Activated CD4-positive, alpha-beta T cell treated with anti-CD3 and anti-CD28 coated beads, Interleukin-2, amount 10 ng/mL, durations not matched to agents 24 days and 14 days (primary cell): ENCODE measurements at regions not wholly inside any gene's neighbourhood (a gene's known extent, or its start where the extent isn't known, plus 50 kb on each side); places are given as distances from the start of the nearest gene placed in this dataset.

Experiments used
- DNase-seq: peaks from one replicate; pipeline ENCODE4 v3.0.0; 2022
- H3K27ac Mint-ChIP-seq: one replicate; pipeline ENCODE4 v1.8.0; 2022; ENCODE audit warnings: mild to moderate bottlenecking, mixed read lengths
- H3K27me3 Mint-ChIP-seq: one replicate; pipeline ENCODE4 v1.8.0; 2022; ENCODE audit warnings: mixed read lengths
- H3K36me3 Mint-ChIP-seq: one replicate; pipeline ENCODE4 v1.8.0; 2022; ENCODE audit warnings: low read depth, mild to moderate bottlenecking, mixed read lengths
- H3K4me1 Mint-ChIP-seq: one replicate; pipeline ENCODE4 v1.8.0; 2021; ENCODE audit warnings: mixed read lengths
- H3K4me3 Mint-ChIP-seq: one replicate; pipeline ENCODE4 v1.8.0; 2022; ENCODE audit warnings: mild to moderate bottlenecking, moderate library complexity, mixed read lengths
- H3K9me3 Mint-ChIP-seq: one replicate; pipeline ENCODE4 v1.8.0; 2021; ENCODE audit warnings: mixed read lengths
- intact Hi-C: fragments of 100-400 bp; cut with micrococcal nuclease; formaldehyde crosslinking; loops from one replicate; pipeline ENCODE4 v1.15.1; 2023

DNA sequence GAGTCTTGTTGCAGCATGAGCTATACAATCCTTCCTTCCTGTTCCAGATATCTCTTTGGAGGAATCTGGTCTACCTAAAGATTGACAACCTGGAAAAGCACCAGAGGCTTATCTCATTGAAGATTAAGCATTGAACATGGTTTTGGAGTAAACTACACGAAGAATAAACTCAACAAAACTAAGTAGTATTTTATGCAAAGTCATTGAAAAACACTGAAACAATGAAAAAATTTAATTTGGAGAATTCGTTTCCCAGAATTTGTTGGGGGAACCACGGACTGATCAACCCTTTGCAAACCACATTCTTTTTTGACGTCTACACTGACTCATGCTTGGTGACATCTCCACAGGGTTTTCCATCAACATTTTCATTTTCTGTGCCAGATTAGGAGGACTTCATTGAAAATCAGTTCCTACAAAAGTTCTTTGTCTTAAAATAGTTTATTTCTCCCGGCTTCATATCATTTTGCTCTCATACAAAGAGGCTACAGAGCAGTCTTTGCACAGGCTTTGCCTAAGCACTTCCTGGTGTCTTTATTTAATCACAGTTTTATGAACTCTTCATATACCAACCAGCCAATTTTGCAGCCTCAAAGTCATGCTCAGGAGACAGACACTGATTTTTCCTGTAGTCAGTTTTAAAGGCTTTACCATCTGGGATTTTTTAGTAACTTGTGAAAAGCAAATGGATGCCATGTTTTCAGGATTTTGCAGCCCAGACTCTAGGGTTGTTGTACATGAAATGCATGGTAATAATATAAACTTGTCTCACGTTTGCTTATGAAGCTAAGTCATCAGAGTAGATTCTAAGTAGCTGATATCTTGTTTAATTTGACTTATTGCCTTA, 186.3 kb downstream of the C11orf91 start:
- DNase-seq = no peak
- Mint-ChIP-seq H3K4me3 (no peak overlapping the region), H3K36me3 (no peaks in the 10 kb centered on the region), H3K4me1 (peaks cover 2% of the 10 kb centered on the region), H3K9me3 (no peaks in the 10 kb centered on the region), H3K27me3 (peaks cover 3% of the 10 kb centered on the region), H3K27ac (no peak overlapping the region)
- intact Hi-C loops = no loop called here

DNA sequence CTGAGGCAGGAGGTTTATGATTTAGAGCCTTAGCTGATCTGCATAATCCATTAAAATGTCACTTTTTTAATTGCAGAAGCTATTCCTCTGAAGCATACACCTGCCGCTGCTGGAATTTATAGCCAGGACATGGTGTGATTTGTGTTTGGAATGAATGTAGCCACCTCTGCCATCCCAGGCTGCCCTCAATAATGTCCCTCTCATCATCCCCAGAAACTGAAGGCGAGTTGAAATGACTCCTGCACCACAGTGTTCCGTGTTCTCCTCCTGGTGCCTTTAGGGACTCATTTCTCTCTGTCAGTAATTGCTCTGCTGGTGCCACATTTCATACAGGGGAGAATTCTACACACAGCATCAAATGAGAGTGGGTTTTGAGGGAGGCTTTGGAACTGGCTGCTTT, 191.0 kb downstream of the C11orf91 start:
- Mint-ChIP-seq H3K27ac (no peak overlapping the region), H3K9me3 (no peaks in the 10 kb centered on the region), H3K36me3 (no peaks in the 10 kb centered on the region), H3K27me3 (no peaks in the 10 kb centered on the region), H3K4me1 (no peaks in the 10 kb centered on the region), H3K4me3 (no peak overlapping the region)
- intact Hi-C loops = no loop called here
- no peak for DNase-seq

DNA sequence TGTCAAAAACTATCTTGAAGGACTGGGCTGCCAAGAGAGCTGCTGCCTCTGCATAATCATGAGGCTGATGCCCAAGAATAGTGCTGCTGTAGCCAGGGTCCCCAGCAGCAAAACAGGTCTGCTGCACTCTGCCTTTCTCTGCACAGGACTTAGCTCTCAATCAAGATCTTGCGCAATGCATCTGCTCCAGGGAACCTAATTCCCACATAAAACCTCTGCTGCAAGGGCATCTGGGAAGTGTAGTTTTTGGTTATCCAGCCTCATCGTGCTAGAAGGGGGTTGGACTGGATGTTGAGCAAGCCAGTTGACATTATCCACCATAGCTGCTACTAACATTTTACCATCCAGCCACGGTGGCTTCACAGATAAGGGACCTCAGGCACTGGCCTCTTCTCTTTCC, 192.7 kb downstream of the C11orf91 start:
- Mint-ChIP-seq H3K4me1 (no peaks in the 10 kb centered on the region), H3K36me3 (no peaks in the 10 kb centered on the region), H3K27me3 (no peaks in the 10 kb centered on the region), H3K9me3 (no peaks in the 10 kb centered on the region), H3K27ac (no peak overlapping the region), H3K4me3 (no peak overlapping the region)
- DNase-seq = no peak
- intact Hi-C loops = no loop called here

DNA sequence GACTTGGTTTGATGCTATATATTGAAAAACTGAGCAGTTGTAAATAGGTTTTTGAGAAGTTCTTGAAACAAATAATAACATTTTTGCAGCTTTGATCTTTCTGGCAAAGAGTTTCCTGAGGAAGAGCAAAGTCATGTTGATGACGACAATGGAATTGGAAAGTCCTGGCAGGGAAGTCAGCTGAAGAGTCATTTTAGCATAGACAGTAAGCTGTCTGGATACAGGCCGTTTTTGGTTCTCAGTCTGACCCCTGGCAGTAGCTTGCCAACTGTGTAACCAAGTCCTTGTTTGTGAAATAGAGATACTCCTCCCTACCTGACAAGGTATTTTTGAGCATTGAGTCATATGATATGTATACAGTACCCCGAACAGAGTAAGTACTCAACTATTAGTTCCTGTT, 193.3 kb downstream of the C11orf91 start:
- H3K9me3 Mint-ChIP-seq = no peaks in the 10 kb centered on the region
- no peaks in the 10 kb centered on the region for H3K36me3 Mint-ChIP-seq
- intact Hi-C loops = no loop called here
- H3K4me3 Mint-ChIP-seq = no peak overlapping the region
- DNase-seq = no peak
- no peak overlapping the region for H3K27ac Mint-ChIP-seq
- no peaks in the 10 kb centered on the region for H3K4me1 Mint-ChIP-seq
- H3K27me3 Mint-ChIP-seq = no peaks in the 10 kb centered on the region

DNA sequence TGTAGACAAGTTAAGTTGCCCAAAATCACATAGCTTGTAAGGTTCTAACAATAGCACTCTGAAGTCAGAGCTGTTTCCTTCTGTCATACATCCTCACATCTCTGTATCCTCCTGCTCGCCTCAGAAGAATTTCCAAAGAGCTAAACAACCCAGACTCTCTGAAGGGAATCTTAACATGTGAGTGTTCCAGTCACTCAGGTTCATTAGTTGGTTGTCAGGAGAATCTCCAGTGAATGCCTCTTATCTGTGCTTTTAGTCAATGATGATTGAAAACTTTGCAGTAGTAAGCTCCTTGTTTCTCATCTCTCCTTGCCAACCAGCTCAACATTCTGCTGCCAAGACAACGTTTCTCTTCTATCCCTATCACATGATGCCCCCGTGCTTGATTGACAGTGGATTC, 195.5 kb downstream of the C11orf91 start:
- intact Hi-C loops = no loop called here
- Mint-ChIP-seq H3K27me3 (no peaks in the 10 kb centered on the region), H3K27ac (no peak overlapping the region), H3K4me3 (no peak overlapping the region), H3K9me3 (no peaks in the 10 kb centered on the region), H3K4me1 (no peaks in the 10 kb centered on the region), H3K36me3 (no peaks in the 10 kb centered on the region)
- no peak for DNase-seq

DNA sequence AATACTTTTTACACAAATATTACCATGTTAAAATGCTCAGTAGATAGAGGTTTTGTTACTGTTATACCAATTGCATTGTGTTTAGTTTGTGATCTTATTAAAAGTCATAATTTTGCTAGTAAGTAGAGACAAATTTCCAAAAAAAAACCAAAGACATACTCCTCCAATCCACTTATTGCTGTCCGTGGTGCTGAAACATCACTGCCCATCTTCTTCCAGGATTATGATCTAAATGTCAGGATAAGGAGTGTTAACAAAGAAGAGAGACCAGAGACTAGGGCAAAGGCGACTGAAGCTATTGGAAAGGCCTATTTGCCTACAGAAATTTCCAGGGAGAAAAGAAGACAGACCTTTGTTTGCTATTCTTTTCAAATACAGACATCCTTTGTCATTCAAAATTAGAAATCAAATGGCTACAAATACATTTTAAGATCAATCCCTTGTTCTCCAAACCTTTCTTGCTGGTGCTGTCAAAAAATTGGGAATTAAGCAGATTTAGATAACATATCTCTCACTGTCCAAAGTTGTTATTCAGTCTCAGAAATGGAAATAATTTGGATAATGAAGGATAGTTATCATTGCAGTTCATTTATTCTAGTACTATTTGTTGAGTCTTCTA, 199.7 kb downstream of the C11orf91 start:
- no peaks in the 10 kb centered on the region for H3K4me1 Mint-ChIP-seq
- H3K9me3 Mint-ChIP-seq = no peaks in the 10 kb centered on the region
- intact Hi-C loops = no loop called here
- no peak overlapping the region for H3K27ac Mint-ChIP-seq
- H3K27me3 Mint-ChIP-seq = no peaks in the 10 kb centered on the region
- no peaks in the 10 kb centered on the region for H3K36me3 Mint-ChIP-seq
- DNase-seq = no peak
- no peak overlapping the region for H3K4me3 Mint-ChIP-seq

DNA sequence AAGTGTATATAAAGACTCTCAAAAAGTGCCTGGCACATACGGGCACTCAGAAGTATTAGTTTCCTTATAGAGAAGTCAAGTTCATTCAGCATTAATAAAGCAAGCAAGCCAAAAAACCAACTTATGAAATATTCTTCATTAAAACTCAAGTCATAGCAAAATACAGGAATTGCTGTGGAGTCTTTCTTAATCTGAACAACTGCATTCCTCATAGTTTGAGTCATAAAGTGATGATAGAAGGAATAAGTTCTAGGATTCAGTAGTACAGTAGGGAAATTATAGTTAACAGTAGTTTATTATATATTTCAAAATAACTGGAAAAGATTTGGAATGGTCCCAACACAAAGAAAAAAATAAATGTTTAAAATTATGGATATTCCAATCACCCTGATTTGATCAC, 200.3 kb downstream of the C11orf91 start:
- no peaks in the 10 kb centered on the region for H3K4me1 Mint-ChIP-seq
- intact Hi-C loops = no loop called here
- no peak overlapping the region for H3K27ac Mint-ChIP-seq
- H3K9me3 Mint-ChIP-seq = no peaks in the 10 kb centered on the region
- H3K27me3 Mint-ChIP-seq = no peaks in the 10 kb centered on the region
- H3K36me3 Mint-ChIP-seq = no peaks in the 10 kb centered on the region
- DNase-seq = no peak
- H3K4me3 Mint-ChIP-seq = no peak overlapping the region

DNA sequence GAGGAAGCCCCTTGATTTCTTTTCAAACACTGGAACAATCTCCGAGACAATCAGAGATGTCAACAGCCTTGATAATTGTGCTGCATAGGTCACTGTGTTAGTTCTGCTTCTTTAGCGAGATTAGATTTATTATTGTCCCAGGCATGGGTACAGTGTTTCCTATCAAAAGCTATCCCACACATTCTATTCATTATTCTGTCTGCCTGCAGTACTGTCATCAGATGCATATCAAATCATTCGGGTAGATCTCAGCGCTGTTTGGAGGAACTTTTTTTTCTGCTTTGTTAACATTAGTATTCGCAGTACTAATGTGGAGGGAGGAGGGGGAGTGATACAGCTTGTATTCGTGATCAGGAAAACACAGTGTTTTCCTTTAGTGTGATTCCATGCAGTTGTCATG, 208.0 kb downstream of the C11orf91 start:
- no peaks in the 10 kb centered on the region for H3K36me3 Mint-ChIP-seq
- intact Hi-C loops = no loop called here
- H3K4me3 Mint-ChIP-seq = no peak overlapping the region

DNA sequence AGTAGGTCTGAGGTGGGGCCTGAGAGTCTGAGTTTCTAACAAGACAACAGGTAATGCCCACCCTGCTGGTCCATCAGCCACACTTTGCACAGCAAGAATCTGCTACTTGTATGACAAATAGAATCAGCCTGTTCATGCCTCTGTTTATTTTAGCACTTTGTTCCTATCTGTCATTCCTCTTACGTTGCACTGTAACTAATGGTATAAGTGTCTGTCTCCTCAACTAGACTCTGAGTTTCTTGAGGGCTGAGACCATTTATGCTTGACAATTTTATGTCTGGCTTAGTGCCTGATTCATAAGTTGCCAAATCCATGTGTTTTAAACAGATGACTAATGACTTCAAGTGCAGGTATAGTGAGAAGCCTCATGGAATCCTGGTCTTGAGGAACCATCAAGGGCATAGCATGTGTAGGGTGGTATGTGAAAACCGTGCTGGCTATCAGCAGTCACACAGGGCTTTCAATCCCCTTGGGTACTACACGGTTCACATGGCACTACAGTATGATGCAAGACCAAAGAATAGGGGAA, 209.7 kb downstream of the C11orf91 start:
- H3K27me3 Mint-ChIP-seq = peaks cover 3% of the 10 kb centered on the region
- intact Hi-C loops = no loop called here
- no peak overlapping the region for H3K4me3 Mint-ChIP-seq
- no peaks in the 10 kb centered on the region for H3K36me3 Mint-ChIP-seq
- DNase-seq = no peak
- H3K4me1 Mint-ChIP-seq = no peaks in the 10 kb centered on the region
- no peaks in the 10 kb centered on the region for H3K9me3 Mint-ChIP-seq
- no peak overlapping the region for H3K27ac Mint-ChIP-seq

More for the DNA sequence above, 208.0 kb downstream of the C11orf91 start:
- H3K4me1 Mint-ChIP-seq = no peaks in the 10 kb centered on the region
- DNase-seq = no peak
- peaks cover 2% of the 10 kb centered on the region for H3K27me3 Mint-ChIP-seq
- no peak overlapping the region for H3K27ac Mint-ChIP-seq
- no peaks in the 10 kb centered on the region for H3K9me3 Mint-ChIP-seq

DNA sequence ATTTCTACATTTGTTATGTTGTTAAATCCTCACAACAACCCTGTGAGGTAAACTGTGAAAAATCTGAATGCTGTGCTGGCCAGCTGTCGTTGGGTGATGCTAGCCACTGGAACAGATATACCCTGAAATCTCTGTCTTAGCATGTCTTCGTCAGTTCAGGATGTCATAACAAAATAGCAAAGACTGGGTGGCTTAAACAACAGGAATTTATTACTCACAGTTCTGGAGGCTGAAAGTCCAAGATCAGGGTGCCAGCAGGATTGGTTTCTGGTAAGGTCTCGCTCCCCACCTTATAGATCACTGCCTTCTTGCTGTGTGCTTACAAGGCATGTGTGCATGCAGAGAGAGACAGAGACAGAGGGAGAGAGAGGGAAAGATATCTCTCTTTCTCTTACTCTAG, 211.7 kb downstream of the C11orf91 start:
- no peaks in the 10 kb centered on the region for H3K36me3 Mint-ChIP-seq
- H3K4me3 Mint-ChIP-seq = no peak overlapping the region
- H3K27ac Mint-ChIP-seq = no peak overlapping the region
- H3K27me3 Mint-ChIP-seq = peaks cover 5% of the 10 kb centered on the region
- H3K9me3 Mint-ChIP-seq = no peaks in the 10 kb centered on the region
- intact Hi-C loops = no loop called here
- H3K4me1 Mint-ChIP-seq = no peaks in the 10 kb centered on the region
- no peak for DNase-seq

DNA sequence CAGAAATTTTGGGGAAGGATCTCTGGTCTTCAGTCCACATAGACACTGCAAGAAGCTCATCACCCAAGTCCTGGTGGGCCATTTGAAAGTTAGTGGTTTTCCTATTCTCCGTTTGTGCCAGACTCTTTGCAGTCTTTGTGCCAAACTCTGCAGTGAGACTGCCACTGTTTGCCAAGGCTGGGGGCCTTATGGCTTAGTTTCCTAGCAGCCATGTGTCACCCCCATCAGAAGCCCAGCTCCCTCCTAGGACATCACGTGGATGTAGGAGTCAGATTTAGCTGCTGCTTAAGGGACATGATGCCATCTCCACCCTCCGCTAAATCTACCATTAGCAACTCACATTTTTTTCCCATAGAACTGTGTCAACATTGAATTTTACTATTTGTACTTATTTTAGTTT, 220.0 kb downstream of the C11orf91 start:
- H3K27me3 Mint-ChIP-seq = peaks cover 11% of the 10 kb centered on the region
- H3K27ac Mint-ChIP-seq = no peak overlapping the region
- H3K36me3 Mint-ChIP-seq = no peaks in the 10 kb centered on the region
- H3K4me3 Mint-ChIP-seq = no peak overlapping the region
- DNase-seq = no peak
- intact Hi-C loops = no loop called here
- H3K9me3 Mint-ChIP-seq = no peaks in the 10 kb centered on the region
- no peaks in the 10 kb centered on the region for H3K4me1 Mint-ChIP-seq

DNA sequence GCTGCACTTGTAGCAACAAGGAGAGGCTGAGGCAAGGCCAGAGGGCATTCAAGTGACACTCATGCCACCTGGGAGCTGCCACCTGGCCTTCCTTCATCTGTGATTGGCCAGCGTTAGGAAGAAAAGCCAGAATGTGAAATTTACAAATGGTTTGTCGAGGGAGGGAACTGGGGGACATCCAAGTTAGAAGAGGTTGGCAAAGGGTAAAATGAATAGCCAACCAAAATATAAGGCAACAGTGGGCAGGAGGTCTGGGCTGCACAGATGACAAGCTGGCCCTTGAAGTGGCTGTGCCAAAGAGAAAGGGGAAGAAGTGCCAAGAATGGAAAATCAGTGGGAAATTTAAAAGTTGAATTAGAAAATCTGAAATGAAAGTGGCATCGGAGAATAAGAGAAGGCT, 221.4 kb downstream of the C11orf91 start:
- no peaks in the 10 kb centered on the region for H3K9me3 Mint-ChIP-seq
- no peak overlapping the region for H3K27ac Mint-ChIP-seq
- no peak overlapping the region for H3K4me3 Mint-ChIP-seq
- no peaks in the 10 kb centered on the region for H3K36me3 Mint-ChIP-seq
- H3K4me1 Mint-ChIP-seq = no peaks in the 10 kb centered on the region
- H3K27me3 Mint-ChIP-seq = peaks cover 11% of the 10 kb centered on the region
- no peak for DNase-seq
- intact Hi-C loops = no loop called here

DNA sequence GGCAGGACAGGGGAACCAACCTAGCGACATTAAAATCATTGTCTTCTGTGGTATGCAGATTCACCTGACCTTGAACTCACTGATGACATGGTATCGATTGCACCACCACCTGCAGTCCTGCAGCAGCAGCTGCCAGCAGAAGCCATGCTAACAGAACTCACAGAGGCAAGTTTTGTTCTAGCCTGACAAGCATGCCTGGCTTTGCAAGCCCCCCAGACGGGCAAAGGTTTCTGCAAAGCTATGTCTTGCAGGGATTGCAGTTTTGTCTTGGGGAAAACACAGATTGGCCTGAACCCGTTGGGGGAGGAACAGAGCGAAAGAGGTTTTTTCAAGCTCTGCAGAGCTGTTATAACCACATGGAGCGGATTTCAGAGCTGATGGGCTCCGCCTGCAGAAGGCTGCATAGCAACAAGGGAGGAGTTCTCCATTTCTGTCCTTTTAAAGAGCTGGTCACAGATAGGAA, 221.0 kb downstream of the HIPK3 start:
- Mint-ChIP-seq H3K36me3 (no peaks in the 10 kb centered on the region), H3K4me3 (no peak overlapping the region), H3K9me3 (no peaks in the 10 kb centered on the region), H3K4me1 (no peaks in the 10 kb centered on the region), H3K27ac (no peak overlapping the region), H3K27me3 (peaks cover 11% of the 10 kb centered on the region)
- DNase-seq = no peak
- intact Hi-C loops = no loop called here

DNA sequence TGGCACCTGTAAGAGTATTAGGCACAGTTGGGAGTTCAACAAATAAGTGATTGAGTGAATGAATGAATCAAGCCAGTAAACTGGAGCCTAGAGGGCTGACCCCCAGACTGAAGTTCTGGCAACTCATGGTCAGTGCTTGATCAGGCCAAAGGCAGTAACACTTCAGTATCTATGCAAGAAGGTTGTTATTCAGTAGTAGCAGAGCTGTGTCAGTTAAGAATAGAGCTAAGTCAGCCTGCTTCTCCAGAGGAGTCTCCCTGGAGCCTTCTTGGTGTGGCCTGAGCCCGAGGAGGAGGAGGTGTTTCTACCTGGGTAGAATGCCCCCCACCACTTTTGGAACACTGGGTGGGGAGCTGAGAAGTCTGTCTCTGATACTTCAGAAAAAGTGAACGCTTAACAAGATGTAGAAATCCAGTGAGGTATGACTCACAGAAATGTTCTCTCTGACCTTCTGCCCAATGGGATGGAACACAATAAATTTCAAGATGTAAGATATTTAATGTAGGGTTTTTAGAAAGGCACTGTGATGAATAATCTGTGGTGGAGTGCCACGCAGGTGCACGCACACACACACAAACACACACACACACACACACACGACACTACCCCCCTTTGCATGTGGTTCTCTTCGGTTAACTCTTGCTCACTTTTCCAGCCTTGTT, 219.9 kb downstream of the HIPK3 start:
- H3K27ac Mint-ChIP-seq = no peak overlapping the region
- H3K4me3 Mint-ChIP-seq = no peak overlapping the region
- H3K4me1 Mint-ChIP-seq = no peaks in the 10 kb centered on the region
- no peaks in the 10 kb centered on the region for H3K9me3 Mint-ChIP-seq
- H3K36me3 Mint-ChIP-seq = no peaks in the 10 kb centered on the region
- intact Hi-C loops = no loop called here
- peaks cover 11% of the 10 kb centered on the region for H3K27me3 Mint-ChIP-seq
- DNase-seq = no peak
